Memory B cell (primary cell): ENCODE measurements at regions not wholly inside any gene's neighbourhood (a gene's known extent, or its start where the extent isn't known, plus 50 kb on each side); places are given as distances from the start of the nearest gene placed in this dataset.
A peak's percentile ranks its signal among the peaks of the same experiment; 100 is the strongest.
"Not testable (repeated sequence)": the region's sequence is repeated elsewhere in the genome, so short reads cannot be mapped to it uniquely, and the experiment has no call there.

ENCODE experiments used
- ATAC-seq: fragments of 150-1000 bp; cut with Tn5 transposase; 2 replicates; pipeline ENCODE4 v1.10.0; 2021; ENCODE audit warnings: low read depth, mild to moderate bottlenecking, moderate library complexity
- DNase-seq, 2 donors: peaks; one replicate each; pipeline ENCODE4 v3.0.0; 2022; ENCODE audit warnings: low spot score in 2 of 2
- H3K27ac Mint-ChIP-seq: one replicate; pipeline ENCODE4 v1.8.0; 2022; ENCODE audit warnings: mild to moderate bottlenecking, moderate library complexity, mixed read lengths
- H3K27me3 Mint-ChIP-seq: one replicate; pipeline ENCODE4 v1.8.0; 2022; ENCODE audit warnings: mixed read lengths
- H3K36me3 Mint-ChIP-seq: one replicate; pipeline ENCODE4 v1.8.0; 2022; ENCODE audit warnings: mild to moderate bottlenecking, mixed read lengths
- H3K4me1 Mint-ChIP-seq: one replicate; pipeline ENCODE4 v1.8.0; 2022; ENCODE audit warnings: mixed read lengths
- H3K4me3 Mint-ChIP-seq: one replicate; pipeline ENCODE4 v1.8.0; 2022; ENCODE audit warnings: mild to moderate bottlenecking, moderate library complexity, mixed read lengths
- H3K9me3 Mint-ChIP-seq: one replicate; pipeline ENCODE4 v1.8.0; 2022; ENCODE audit warnings: mixed read lengths

- no peak for DNase-seq
- H3K27ac Mint-ChIP-seq = no peak overlapping the region
- ATAC-seq = no peak
- no peak overlapping the region for H3K4me3 Mint-ChIP-seq
- H3K27me3 Mint-ChIP-seq = no peaks in the 10 kb centered on the region
- peaks cover 6% of the 10 kb centered on the region for H3K9me3 Mint-ChIP-seq
- H3K4me1 Mint-ChIP-seq = no peaks in the 10 kb centered on the region
- H3K36me3 Mint-ChIP-seq = peaks cover 3% of the 10 kb centered on the region
These were observed 68.4 kb upstream of the MRPS6 start for GRCh38 chr21:34004974-34005373.

GRCh38 chr21:34004013-34004938 is 69.1 kb upstream of the MRPS6 start:
- Mint-ChIP-seq H3K4me3 (no peak overlapping the region), H3K4me1 (no peaks in the 10 kb centered on the region), H3K36me3 (peaks cover 3% of the 10 kb centered on the region), H3K27ac (no peak overlapping the region), H3K27me3 (no peaks in the 10 kb centered on the region), H3K9me3 (peaks cover 6% of the 10 kb centered on the region)
- DNase-seq = no peak
- no peak for ATAC-seq

GRCh38 chr21:34003428-34003827 is 70.0 kb upstream of the MRPS6 start:
- Mint-ChIP-seq H3K27me3 (no peaks in the 10 kb centered on the region), H3K4me3 (no peak overlapping the region), H3K4me1 (no peaks in the 10 kb centered on the region), H3K36me3 (peaks cover 3% of the 10 kb centered on the region), H3K27ac (no peak overlapping the region), H3K9me3 (peaks cover 6% of the 10 kb centered on the region)
- DNase-seq (no peak), ATAC-seq (no peak)

- Mint-ChIP-seq H3K9me3 (peaks cover 9% of the 10 kb centered on the region), H3K27me3 (no peaks in the 10 kb centered on the region), H3K27ac (no peak overlapping the region), H3K4me1 (no peaks in the 10 kb centered on the region), H3K36me3 (peaks cover 10% of the 10 kb centered on the region), H3K4me3 (no peak overlapping the region)
- no peak for DNase-seq
- no peak for ATAC-seq
These were observed 73.0 kb upstream of the MRPS6 start for GRCh38 chr21:34000375-34000774.

GRCh38 chr21:33998809-33999208 is 74.6 kb upstream of the MRPS6 start:
- no peak for ATAC-seq
- Mint-ChIP-seq H3K27ac (peak overlapping the region; percentile 52), H3K9me3 (peaks cover 7% of the 10 kb centered on the region), H3K36me3 (peaks cover 10% of the 10 kb centered on the region), H3K4me3 (no peak overlapping the region), H3K4me1 (peaks cover 4% of the 10 kb centered on the region), H3K27me3 (no peaks in the 10 kb centered on the region)
- no peak for DNase-seq

- H3K36me3 Mint-ChIP-seq = peaks cover 12% of the 10 kb centered on the region
- H3K27me3 Mint-ChIP-seq = no peaks in the 10 kb centered on the region
- no peak overlapping the region for H3K27ac Mint-ChIP-seq
- no peak for ATAC-seq
- DNase-seq = no peak
- no peak overlapping the region for H3K4me3 Mint-ChIP-seq
- H3K9me3 Mint-ChIP-seq = peaks cover 4% of the 10 kb centered on the region
- H3K4me1 Mint-ChIP-seq = peaks cover 8% of the 10 kb centered on the region
These were observed 75.0 kb upstream of the MRPS6 start for GRCh38 chr21:33998402-33998801.

- Mint-ChIP-seq H3K4me3 (no peak overlapping the region), H3K9me3 (peaks cover 4% of the 10 kb centered on the region), H3K4me1 (peaks cover 12% of the 10 kb centered on the region), H3K36me3 (peaks cover 12% of the 10 kb centered on the region), H3K27ac (no peak overlapping the region), H3K27me3 (no peaks in the 10 kb centered on the region)
- no peak for DNase-seq
- no peak for ATAC-seq
These were observed 75.9 kb upstream of the MRPS6 start for GRCh38 chr21:33997436-33997835.

- Mint-ChIP-seq H3K4me1 (peaks cover 12% of the 10 kb centered on the region), H3K27me3 (no peaks in the 10 kb centered on the region)
These were observed 78.8 kb upstream of the ATP5PO start for GRCh38 chr21:33994373-33994772.

GRCh38 chr21:33993286-33994231 is 78.0 kb upstream of the ATP5PO start:
- H3K4me3 Mint-ChIP-seq = peak overlapping the region; percentile 30

More at GRCh38 chr21:33994373-33994772, 78.8 kb upstream of the ATP5PO start:
- Mint-ChIP-seq H3K27ac (peak overlapping the region; percentile 94), H3K4me3 (no peak overlapping the region), H3K36me3 (peaks cover 16% of the 10 kb centered on the region), H3K9me3 (peaks cover 6% of the 10 kb centered on the region)
- ATAC-seq (no peak), DNase-seq (no peak)

GRCh38 chr21:33992412-33992811 is 76.8 kb upstream of the ATP5PO start:
- peaks cover 16% of the 10 kb centered on the region for H3K36me3 Mint-ChIP-seq
- H3K4me1 Mint-ChIP-seq = peaks cover 12% of the 10 kb centered on the region
- H3K27ac Mint-ChIP-seq = not testable (repeated sequence)

More at GRCh38 chr21:33993286-33994231, 78.0 kb upstream of the ATP5PO start:
- Mint-ChIP-seq H3K4me1 (peaks cover 12% of the 10 kb centered on the region), H3K36me3 (peaks cover 16% of the 10 kb centered on the region), H3K27me3 (no peaks in the 10 kb centered on the region), H3K27ac (peak overlapping the region; percentile 94), H3K9me3 (peaks cover 6% of the 10 kb centered on the region)
- ATAC-seq (peak; percentile 99), DNase-seq (peak in 1 of 2 donors; percentile 11)

GRCh38 chr21:33991133-33991532 is 75.5 kb upstream of the ATP5PO start:
- Mint-ChIP-seq H3K4me1 (peaks cover 12% of the 10 kb centered on the region), H3K4me3 (no peak overlapping the region), H3K9me3 (peaks cover 2% of the 10 kb centered on the region), H3K27me3 (no peaks in the 10 kb centered on the region), H3K36me3 (peaks cover 8% of the 10 kb centered on the region), H3K27ac (no peak overlapping the region)
- ATAC-seq = no peak
- DNase-seq = no peak

More at GRCh38 chr21:33992412-33992811, 76.8 kb upstream of the ATP5PO start:
- H3K4me3 Mint-ChIP-seq, ATAC-seq, H3K9me3 Mint-ChIP-seq, H3K27me3 Mint-ChIP-seq, DNase-seq: not testable (repeated sequence)

GRCh38 chr21:33989440-33989839 is 73.8 kb upstream of the ATP5PO start:
- ATAC-seq (no peak), DNase-seq (no peak)
- peaks cover 12% of the 10 kb centered on the region for H3K36me3 Mint-ChIP-seq
- peaks cover 3% of the 10 kb centered on the region for H3K9me3 Mint-ChIP-seq
- H3K4me1 Mint-ChIP-seq = peaks cover 19% of the 10 kb centered on the region
- H3K4me3 Mint-ChIP-seq = no peak overlapping the region
- peaks cover 6% of the 10 kb centered on the region for H3K27me3 Mint-ChIP-seq
- H3K27ac Mint-ChIP-seq = no peak overlapping the region

- peaks cover 8% of the 10 kb centered on the region for H3K36me3 Mint-ChIP-seq
- no peak for ATAC-seq
- no peak for DNase-seq
These were observed 72.8 kb upstream of the ATP5PO start for GRCh38 chr21:33988237-33989017.

More at GRCh38 chr21:33988237-33989017, 72.8 kb upstream of the ATP5PO start:
- Mint-ChIP-seq H3K9me3 (peaks cover 3% of the 10 kb centered on the region), H3K4me3 (no peak overlapping the region), H3K27me3 (peaks cover 6% of the 10 kb centered on the region), H3K27ac (no peak overlapping the region), H3K4me1 (peaks cover 11% of the 10 kb centered on the region)
